ENCODE measurements at regions not wholly inside any gene's neighbourhood (a gene's known extent, or its start where the extent isn't known, plus 50 kb on each side); places are given as distances from the start of the nearest gene placed in this dataset.

DNA sequence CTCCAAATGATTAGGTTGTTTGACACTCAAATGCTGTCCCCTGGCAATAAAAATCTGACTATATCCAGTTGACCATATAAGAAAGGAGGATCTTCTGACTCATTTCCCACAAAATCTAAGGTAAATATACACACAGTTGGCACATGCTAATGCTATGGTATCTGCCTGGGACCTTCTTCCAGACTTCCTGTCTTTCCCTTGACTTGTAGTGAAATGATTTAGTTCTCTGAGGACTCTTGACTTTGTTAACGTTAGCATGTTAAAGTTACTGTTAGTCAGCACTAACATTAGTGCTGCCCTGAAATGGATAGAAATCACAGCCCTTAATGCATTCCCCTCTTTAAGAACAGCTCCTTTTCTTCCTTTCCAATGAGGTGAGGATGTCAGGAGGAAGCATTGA lies 124.3 kb upstream of the LSAMP start:
- intact Hi-C loops (cut with DNase I): no loop called here
- Histone ChIP-seq H3K27me3 (no peaks in the 10 kb centered on the region), H3K4me1 (no peaks in the 10 kb centered on the region), H3K9me3 (no peaks in the 10 kb centered on the region), H3K4me3 (no peak overlapping the region), H3K36me3 (no peaks in the 10 kb centered on the region), H3K27ac (no peak overlapping the region)
- TF ChIP-seq, protein P1, sequence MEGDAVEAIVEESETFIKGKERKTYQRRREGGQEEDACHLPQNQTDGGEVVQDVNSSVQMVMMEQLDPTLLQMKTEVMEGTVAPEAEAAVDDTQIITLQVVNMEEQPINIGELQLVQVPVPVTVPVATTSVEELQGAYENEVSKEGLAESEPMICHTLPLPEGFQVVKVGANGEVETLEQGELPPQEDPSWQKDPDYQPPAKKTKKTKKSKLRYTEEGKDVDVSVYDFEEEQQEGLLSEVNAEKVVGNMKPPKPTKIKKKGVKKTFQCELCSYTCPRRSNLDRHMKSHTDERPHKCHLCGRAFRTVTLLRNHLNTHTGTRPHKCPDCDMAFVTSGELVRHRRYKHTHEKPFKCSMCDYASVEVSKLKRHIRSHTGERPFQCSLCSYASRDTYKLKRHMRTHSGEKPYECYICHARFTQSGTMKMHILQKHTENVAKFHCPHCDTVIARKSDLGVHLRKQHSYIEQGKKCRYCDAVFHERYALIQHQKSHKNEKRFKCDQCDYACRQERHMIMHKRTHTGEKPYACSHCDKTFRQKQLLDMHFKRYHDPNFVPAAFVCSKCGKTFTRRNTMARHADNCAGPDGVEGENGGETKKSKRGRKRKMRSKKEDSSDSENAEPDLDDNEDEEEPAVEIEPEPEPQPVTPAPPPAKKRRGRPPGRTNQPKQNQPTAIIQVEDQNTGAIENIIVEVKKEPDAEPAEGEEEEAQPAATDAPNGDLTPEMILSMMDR (IDR thresholded peaks at IDR 0.05): no peak
- TF ChIP-seq POLR2A (IDR thresholded peaks at IDR 0.05): no peak
- 17 to 33% methylated on average over 1 of the region's 1 CpG for WGBS, 2 donors
- no peak for DNase-seq

DNA sequence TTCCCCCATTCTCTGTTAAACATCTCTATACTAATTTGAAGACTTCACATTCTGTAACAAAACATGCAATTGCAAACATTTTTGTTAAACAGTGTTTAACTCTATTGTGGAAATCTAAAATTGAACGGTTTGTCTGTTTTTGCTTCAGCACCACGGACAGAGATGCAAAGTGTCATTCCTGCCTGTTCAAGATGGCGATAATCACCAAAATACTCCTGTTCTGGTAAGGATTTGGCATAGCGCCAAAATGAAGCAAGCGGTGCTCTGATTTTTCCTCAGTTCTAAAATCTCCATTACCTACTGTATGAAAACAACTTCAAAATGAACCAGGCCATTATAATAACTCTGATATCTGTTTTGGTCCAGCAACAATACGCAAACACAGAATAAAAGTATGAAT lies 129.7 kb upstream of the TUSC7 start:
- Histone ChIP-seq H3K4me3 (no peak overlapping the region), H3K4me1 (no peaks in the 10 kb centered on the region), H3K36me3 (no peaks in the 10 kb centered on the region), H3K9me3 (no peaks in the 10 kb centered on the region), H3K27me3 (no peaks in the 10 kb centered on the region), H3K27ac (no peak overlapping the region)
- DNase-seq: no peak
- 12 to 13% methylated on average over 6 of the region's 6 CpGs for WGBS, 2 donors
- intact Hi-C loops (cut with DNase I): no loop called here
- no peak for TF ChIP-seq POLR2A (IDR thresholded peaks at IDR 0.05)
- TF ChIP-seq, protein P1 (IDR thresholded peaks at IDR 0.05): no peak

DNA sequence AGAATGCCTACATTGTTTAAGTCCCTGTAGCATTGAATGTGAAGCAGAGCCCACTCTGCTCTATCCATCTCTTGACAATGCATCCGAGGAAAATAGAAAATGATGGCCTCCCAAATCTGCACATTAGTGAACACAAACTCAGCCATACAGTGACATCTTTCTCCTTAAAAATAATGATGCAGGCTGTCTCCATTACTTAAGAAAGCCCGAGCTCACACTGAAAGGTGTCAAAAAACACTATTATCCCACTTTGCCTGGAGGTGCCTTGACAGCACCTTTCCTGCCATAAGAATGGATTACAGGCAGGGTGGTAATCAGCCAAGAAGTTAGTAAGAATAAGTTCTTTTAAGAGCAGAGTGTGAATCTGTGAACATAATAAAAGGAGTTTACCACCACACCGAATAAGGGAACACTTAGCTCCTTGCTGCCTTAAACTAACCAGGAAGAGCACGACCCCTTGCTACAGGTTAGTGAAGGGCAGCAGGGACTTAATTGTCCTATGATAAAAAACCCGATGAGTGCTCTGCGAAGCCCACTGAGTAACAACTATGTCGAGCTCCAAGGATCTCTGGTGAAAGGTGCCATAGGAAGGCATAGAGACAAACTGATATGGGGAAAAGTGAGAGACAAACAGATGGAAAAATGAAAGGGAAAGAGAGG lies 123.2 kb upstream of the TUSC7 start:
- no peaks in the 10 kb centered on the region for H3K27me3 ChIP-seq
- intact Hi-C loops (cut with DNase I): no loop called here
- H3K27ac ChIP-seq: no peak overlapping the region
- no peak for DNase-seq
- H3K4me3 ChIP-seq: no peak overlapping the region
- H3K36me3 ChIP-seq: no peaks in the 10 kb centered on the region
- TF ChIP-seq, protein P1 (IDR thresholded peaks at IDR 0.05): no peak
- TF ChIP-seq POLR2A (IDR thresholded peaks at IDR 0.05): no peak
- no peaks in the 10 kb centered on the region for H3K9me3 ChIP-seq
- 63 to 65% methylated on average over 7 of the region's 7 CpGs for WGBS, 2 donors
- H3K4me1 ChIP-seq: no peaks in the 10 kb centered on the region

DNA sequence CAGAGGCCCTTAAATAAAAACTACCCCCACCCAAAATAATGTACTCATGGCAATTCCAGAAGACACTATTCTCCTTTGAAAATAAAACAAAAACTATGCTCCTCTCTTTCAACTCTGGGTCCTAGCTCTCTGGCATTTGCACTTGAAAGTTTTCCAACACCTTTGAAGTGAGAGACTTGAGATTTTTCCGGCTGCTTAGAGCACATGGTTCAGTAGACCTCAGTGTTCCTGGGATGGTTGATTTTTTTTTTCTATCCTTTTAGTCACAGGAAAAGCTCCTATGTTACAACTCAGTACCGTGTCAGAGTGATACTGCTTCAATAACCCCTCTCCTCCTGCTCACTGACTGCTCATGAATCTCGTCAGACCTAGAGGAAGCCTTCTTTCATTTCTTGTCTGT lies 118.3 kb upstream of the TUSC7 start:
- Histone ChIP-seq H3K27ac (no peak overlapping the region), H3K36me3 (no peaks in the 10 kb centered on the region), H3K4me1 (no peaks in the 10 kb centered on the region), H3K9me3 (no peaks in the 10 kb centered on the region), H3K4me3 (no peak overlapping the region), H3K27me3 (no peaks in the 10 kb centered on the region)
- 25 to 31% methylated on average over 3 of the region's 3 CpGs for WGBS, 2 donors
- no peak for DNase-seq
- intact Hi-C loops (cut with DNase I): no loop called here
- TF ChIP-seq, protein P1 (IDR thresholded peaks at IDR 0.05): no peak
- TF ChIP-seq POLR2A (IDR thresholded peaks at IDR 0.05): no peak

- 82 to 100% methylated on average over 2 of the region's 2 CpGs for WGBS, 2 donors
- Histone ChIP-seq H3K27ac (no peak overlapping the region), H3K4me1 (no peaks in the 10 kb centered on the region), H3K36me3 (no peaks in the 10 kb centered on the region), H3K9me3 (no peaks in the 10 kb centered on the region), H3K4me3 (no peak overlapping the region), H3K27me3 (no peaks in the 10 kb centered on the region)
- TF ChIP-seq POLR2A (IDR thresholded peaks at IDR 0.05): no peak
- TF ChIP-seq, protein P1 (IDR thresholded peaks at IDR 0.05): no peak
- intact Hi-C loops (cut with DNase I): no loop called here
- DNase-seq: no peak
These were observed 108.4 kb upstream of the TUSC7 start for GRCh38 chr3:116601206-116601605.
